Peyer's patch (tissue), 4 donors: ENCODE measurements at regions not wholly inside any gene's neighbourhood (a gene's known extent, or its start where the extent isn't known, plus 50 kb on each side); places are given as distances from the start of the nearest gene placed in this dataset.

Source experiments
- CTCF ChIP-seq, 6 experiments: fragments of 450-650 bp in 4 of 6; fragments of 200-600 bp in 2 of 6; sonication (generic) in 1 of 6; IDR thresholded peaks; one replicate each; pipeline ENCODE4 v1.5.1; 2017 to 2019; ENCODE audit warnings: antibody characterized with exemption in 6 of 6, mild to moderate bottlenecking in 3 of 6, moderate library complexity in 1 of 6
- POLR2A ChIP-seq, 2 donors: fragments of 450-650 bp; IDR thresholded peaks; one replicate each; pipeline ENCODE4 v1.5.1; 2017; ENCODE audit warnings: antibody characterized with exemption in 2 of 2, mild to moderate bottlenecking in 2 of 2, moderate library complexity in 2 of 2

GRCh38 chr20:21808139-21808538 lies 102.7 kb downstream of the PAX1 start:
- TF ChIP-seq CTCF (IDR thresholded peaks at IDR 0.05) (no peak), POLR2A (IDR thresholded peaks at IDR 0.05) (no peak)
